GM12878 (cell line): ENCODE measurements at regions not wholly inside any gene's neighbourhood (a gene's known extent, or its start where the extent isn't known, plus 50 kb on each side); places are given as distances from the start of the nearest gene placed in this dataset.

ENCODE experiments used
- ATAC-seq: fragments of 200-7000 bp; cut with Tn5 transposase; 3 replicates; pipeline ENCODE4 v1.9.1; 2020; ENCODE audit warnings: mild to moderate bottlenecking, moderate library complexity
- BruUV-seq: library from RNA; stranded (reverse); fragments of 400-500 nt; replicated peaks from 2 replicates; lab custom pipeline; 2021; lab: Mats Ljungman, UMichigan
- CTCF ChIA-PET: fragments of 300-600 bp; sonication (Branson Sonifier 250); formaldehyde crosslinking; extraction: SDS; loops from one replicate; lab custom pipeline; 2021; ENCODE audit warnings: inconsistent platforms; lab: Yijun Ruan, JAX
- POLR2A ChIA-PET: fragments of 350-600 bp; formaldehyde crosslinking; extraction: SDS; loops from one replicate; lab custom pipeline; 2021; ENCODE audit warnings: inconsistent platforms; lab: Charles Lee
- RAD21 ChIA-PET: fragments of 300-600 bp; sonication (Branson Sonifier 250); formaldehyde crosslinking; loops from one replicate; lab custom pipeline; 2023; ENCODE audit warnings: antibody characterized with exemption; ENCODE audit not compliant: unreplicated experiment; lab: Charles Lee
- SMC1A ChIA-PET: fragments of 300-600 bp; sonication (Branson Sonifier 250); formaldehyde crosslinking; loops from one replicate; lab custom pipeline; 2023; ENCODE audit not compliant: unreplicated experiment, uncharacterized antibody; lab: Charles Lee
- DNase-seq: peaks from one replicate; pipeline ENCODE4 v3.0.0-alpha.2; 2011; ENCODE audit warnings: low read depth, low spot score
- FAIRE-seq: peaks from 3 replicates; lab custom pipeline; 2011; peaks lifted over from hg19 to GRCh38; lab: Jason Lieb, UNC
- H2AFZ ChIP-seq: 2 replicates; pipeline ENCODE4 v1.6.0; 2011; ENCODE audit warnings: low read depth, low read length, control low read depth; ENCODE audit not compliant: control insufficient read depth
- H3K27ac ChIP-seq: 2 replicates; pipeline ENCODE4 v1.5.1; 2011; ENCODE audit warnings: control low read depth; ENCODE audit not compliant: control insufficient read depth, insufficient read depth
- H3K27me3 ChIP-seq, 2 experiments: replicated peaks in 1 of 2; 2 replicates each; pipeline versions ENCODE4 v1.6.0 to v1.6.1; 2011; ENCODE audit warnings: low read length in 1 of 2; ENCODE audit not compliant: control insufficient read depth in 2 of 2, insufficient read depth in 2 of 2
- H3K36me3 ChIP-seq, 2 experiments: 2 replicates each; pipeline ENCODE4 v1.5.1; 2011; ENCODE audit warnings: low read length in 1 of 2; ENCODE audit not compliant: control insufficient read depth in 2 of 2, insufficient read depth in 2 of 2
- H3K4me1 ChIP-seq: 2 replicates; pipeline ENCODE4 v1.6.1; 2011; ENCODE audit warnings: mild to moderate bottlenecking, low read length, moderate library complexity, mixed read lengths; ENCODE audit not compliant: control insufficient read depth, insufficient read depth
- H3K4me2 ChIP-seq: 2 replicates; pipeline ENCODE4 v1.6.0; 2011; ENCODE audit warnings: control low read depth; ENCODE audit not compliant: control insufficient read depth, insufficient read depth
- H3K4me3 ChIP-seq: fragments of 200-600 bp; sonication (generic); 2 replicates; pipeline ENCODE4 v1.5.1; 2016
- H3K79me2 ChIP-seq: 2 replicates; pipeline ENCODE4 v1.6.0; 2011; ENCODE audit warnings: low read length; ENCODE audit not compliant: control insufficient read depth, insufficient read depth
- H3K9ac ChIP-seq: 2 replicates; pipeline ENCODE4 v1.8.0; 2011; ENCODE audit warnings: low read length, control low read depth, mixed read lengths; ENCODE audit not compliant: control insufficient read depth, insufficient read depth
- H3K9me3 ChIP-seq: replicated peaks from 3 replicates; pipeline ENCODE4 v1.5.1; 2011; ENCODE audit warnings: mild to moderate bottlenecking, low read length; ENCODE audit not compliant: control insufficient read depth, insufficient read depth
- H4K20me1 ChIP-seq: 2 replicates; pipeline ENCODE4 v1.6.0; 2011; ENCODE audit not compliant: control insufficient read depth, insufficient read depth
- BHLHE40 ChIP-seq, 2 experiments: fragments of 450-650 bp in 1 of 2; IDR thresholded peaks; 2 replicates each; pipeline ENCODE4 v1.6.1; 2011 to 2017; ENCODE audit warnings: low read depth in 2 of 2, borderline replicate concordance in 1 of 2, improper control_type of control experiment in 1 of 2, low read length in 1 of 2, mild to moderate bottlenecking in 1 of 2
- CBFB ChIP-seq: IDR thresholded peaks from 2 replicates; pipeline ENCODE4 v1.6.1; 2016; ENCODE audit warnings: antibody characterized with exemption, low read depth
- EGR1 ChIP-seq, 2 experiments: IDR thresholded peaks; 1 replicate in 1 of 2; 2 replicates in 1 of 2; pipeline ENCODE4 v1.6.1; 2011 to 2012; ENCODE audit warnings: low read depth in 2 of 2, low read length in 2 of 2, borderline replicate concordance in 1 of 2, mild to moderate bottlenecking in 1 of 2, moderate library complexity in 1 of 2
- NBN ChIP-seq: fragments of 450-650 bp; IDR thresholded peaks from 2 replicates; pipeline ENCODE4 v1.6.1; 2016
- RAD51 ChIP-seq: fragments of 450-650 bp; IDR thresholded peaks from 2 replicates; pipeline ENCODE4 v1.6.1; 2016; ENCODE audit warnings: moderate library complexity, mild to moderate bottlenecking, inconsistent platforms
- TBL1XR1 ChIP-seq: IDR thresholded peaks from 2 replicates; pipeline ENCODE4 v1.6.1; 2012; ENCODE audit warnings: low read depth, low read length, improper control_type of control experiment
- WGBS: methylation state at CpG from one replicate; pipeline ENCODE4 v1.1.6; 2016; ENCODE audit warnings: low lambda C conversion rate; ENCODE audit not compliant: insufficient replicate concordance, insufficient coverage; ENCODE audit errors: missing lambda C conversion rate; 5-methylcytosine and 5-hydroxymethylcytosine counted together
- in situ Hi-C: fragments of 300-500 bp; cut with MboI; formaldehyde crosslinking; loops from 9 replicates; pipeline ENCODE4 v1.14.3; 2018; ENCODE audit warnings: mixed read lengths
- intact Hi-C: fragments of 100-400 bp; cut with micrococcal nuclease; formaldehyde crosslinking; loops from one replicate; pipeline ENCODE4 v1.14.2; 2022; ENCODE audit not compliant: unreplicated experiment
- TF ChIP-seq, protein P1 (sequence below): IDR thresholded peaks from 2 replicates; pipeline ENCODE4 v1.6.1; 2012; ENCODE audit warnings: improper control_type of control experiment, low read depth, low read length; ENCODE audit not compliant: insufficient replicate concordance
- TF ChIP-seq, protein P2 (sequence below): IDR thresholded peaks from 2 replicates; pipeline ENCODE4 v1.6.1; 2011; ENCODE audit warnings: borderline replicate concordance, low read depth, mild to moderate bottlenecking, moderate library complexity, mixed read lengths, low read length; ENCODE audit not compliant: insufficient read depth; ENCODE audit errors: extremely low read length

DNA sequence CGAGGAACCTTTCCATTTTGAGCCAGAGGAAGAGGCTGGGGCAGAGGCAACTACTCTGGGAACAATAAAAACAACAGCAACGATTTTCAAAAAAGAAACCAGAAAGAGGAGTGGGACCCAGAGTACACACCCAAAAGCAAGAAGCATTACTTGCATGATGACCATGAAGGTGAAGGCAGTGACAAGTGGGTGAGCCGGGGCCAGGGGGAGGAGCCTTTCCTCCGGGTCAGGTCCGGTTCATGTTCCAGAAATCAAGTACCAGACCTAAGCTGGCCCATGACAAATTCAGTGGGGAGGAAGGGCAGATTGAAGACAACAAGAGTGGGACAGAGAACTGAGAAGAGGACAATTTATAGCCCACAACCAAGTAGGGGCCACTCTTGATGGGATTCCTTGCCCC, 77.2 kb upstream of the STT3B start (continued):
- TF ChIP-seq, protein P1, sequence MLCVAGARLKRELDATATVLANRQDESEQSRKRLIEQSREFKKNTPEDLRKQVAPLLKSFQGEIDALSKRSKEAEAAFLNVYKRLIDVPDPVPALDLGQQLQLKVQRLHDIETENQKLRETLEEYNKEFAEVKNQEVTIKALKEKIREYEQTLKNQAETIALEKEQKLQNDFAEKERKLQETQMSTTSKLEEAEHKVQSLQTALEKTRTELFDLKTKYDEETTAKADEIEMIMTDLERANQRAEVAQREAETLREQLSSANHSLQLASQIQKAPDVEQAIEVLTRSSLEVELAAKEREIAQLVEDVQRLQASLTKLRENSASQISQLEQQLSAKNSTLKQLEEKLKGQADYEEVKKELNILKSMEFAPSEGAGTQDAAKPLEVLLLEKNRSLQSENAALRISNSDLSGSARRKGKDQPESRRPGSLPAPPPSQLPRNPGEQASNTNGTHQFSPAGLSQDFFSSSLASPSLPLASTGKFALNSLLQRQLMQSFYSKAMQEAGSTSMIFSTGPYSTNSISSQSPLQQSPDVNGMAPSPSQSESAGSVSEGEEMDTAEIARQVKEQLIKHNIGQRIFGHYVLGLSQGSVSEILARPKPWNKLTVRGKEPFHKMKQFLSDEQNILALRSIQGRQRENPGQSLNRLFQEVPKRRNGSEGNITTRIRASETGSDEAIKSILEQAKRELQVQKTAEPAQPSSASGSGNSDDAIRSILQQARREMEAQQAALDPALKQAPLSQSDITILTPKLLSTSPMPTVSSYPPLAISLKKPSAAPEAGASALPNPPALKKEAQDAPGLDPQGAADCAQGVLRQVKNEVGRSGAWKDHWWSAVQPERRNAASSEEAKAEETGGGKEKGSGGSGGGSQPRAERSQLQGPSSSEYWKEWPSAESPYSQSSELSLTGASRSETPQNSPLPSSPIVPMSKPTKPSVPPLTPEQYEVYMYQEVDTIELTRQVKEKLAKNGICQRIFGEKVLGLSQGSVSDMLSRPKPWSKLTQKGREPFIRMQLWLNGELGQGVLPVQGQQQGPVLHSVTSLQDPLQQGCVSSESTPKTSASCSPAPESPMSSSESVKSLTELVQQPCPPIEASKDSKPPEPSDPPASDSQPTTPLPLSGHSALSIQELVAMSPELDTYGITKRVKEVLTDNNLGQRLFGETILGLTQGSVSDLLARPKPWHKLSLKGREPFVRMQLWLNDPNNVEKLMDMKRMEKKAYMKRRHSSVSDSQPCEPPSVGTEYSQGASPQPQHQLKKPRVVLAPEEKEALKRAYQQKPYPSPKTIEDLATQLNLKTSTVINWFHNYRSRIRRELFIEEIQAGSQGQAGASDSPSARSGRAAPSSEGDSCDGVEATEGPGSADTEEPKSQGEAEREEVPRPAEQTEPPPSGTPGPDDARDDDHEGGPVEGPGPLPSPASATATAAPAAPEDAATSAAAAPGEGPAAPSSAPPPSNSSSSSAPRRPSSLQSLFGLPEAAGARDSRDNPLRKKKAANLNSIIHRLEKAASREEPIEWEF, result no peak
- no peak for TF ChIP-seq NBN
- no peak for TF ChIP-seq CBFB
- TF ChIP-seq EGR1 (IDR thresholded peaks at IDR 0.05; ENCODE audit: borderline replicate concordance in 1 of 2, low read depth in 2 of 2, low read length in 2 of 2), result no peak

DNA sequence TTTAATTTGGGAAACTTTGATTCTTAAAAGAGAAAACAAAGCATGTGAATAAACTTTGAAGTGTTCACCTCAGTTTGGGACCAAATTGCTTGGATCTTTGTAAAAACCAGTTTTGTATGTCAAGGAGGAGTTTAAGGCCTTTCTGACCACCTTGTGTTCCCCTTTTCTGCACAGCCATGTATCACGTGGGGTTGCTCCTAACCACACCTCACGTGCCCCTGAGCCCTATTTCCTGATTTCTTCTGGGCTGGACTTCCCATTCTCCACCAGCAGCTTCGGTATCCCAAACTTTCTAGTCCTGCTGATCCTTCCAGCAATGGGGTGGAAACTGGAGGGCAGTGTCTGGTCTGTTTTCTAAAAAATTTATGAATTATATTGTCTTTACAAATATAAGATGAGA, 76.4 kb upstream of the STT3B start:
- Histone ChIP-seq H3K4me2 (no peak overlapping the region), H3K36me3 (no peaks in the 10 kb centered on the region), H3K9ac (no peak overlapping the region), H2AFZ (no peak overlapping the region), H4K20me1 (no peaks in the 10 kb centered on the region), H3K27me3 (no peaks in the 10 kb centered on the region), H3K9me3 (no peaks in the 10 kb centered on the region; the same call in 2 of the 3 replicates), H3K4me1 (no peaks in the 10 kb centered on the region), H3K4me3 (no peak overlapping the region), H3K27ac (no peak overlapping the region), H3K79me2 (no peaks in the 10 kb centered on the region)
- FAIRE-seq (no peak), ATAC-seq (no peak), DNase-seq (no peak)
- no TSS peak for BruUV-seq
- CTCF ChIA-PET, result no interaction called here
- RAD21 ChIA-PET, result no interaction called here
- POLR2A ChIA-PET, result interaction anchor here (0.6 kb wide), 1 partner anchor 210 kb away, joined by 3 read pairs; no protein-coding TSS in a partner anchor
- WGBS, result 20% methylated on average over 3 of the region's 3 CpGs
- in situ Hi-C loops (no loop called here), intact Hi-C loops (no loop called here)
- SMC1A ChIA-PET, result interaction anchor here (0.6 to 1.5 kb wide), 4 partner anchors 15 to 75 kb away, joined by 3 to 6 read pairs (median 3); no protein-coding TSS in a partner anchor
- peak; percentile 44 to 74; a peak in 2 of 4 replicates for TF ChIP-seq BHLHE40 (IDR thresholded peaks at IDR 0.05; ENCODE audit: borderline replicate concordance in 1 of 2, low read depth in 2 of 2, low read length in 1 of 2)
- TF ChIP-seq TBL1XR1, result no peak
- TF ChIP-seq, protein P2, sequence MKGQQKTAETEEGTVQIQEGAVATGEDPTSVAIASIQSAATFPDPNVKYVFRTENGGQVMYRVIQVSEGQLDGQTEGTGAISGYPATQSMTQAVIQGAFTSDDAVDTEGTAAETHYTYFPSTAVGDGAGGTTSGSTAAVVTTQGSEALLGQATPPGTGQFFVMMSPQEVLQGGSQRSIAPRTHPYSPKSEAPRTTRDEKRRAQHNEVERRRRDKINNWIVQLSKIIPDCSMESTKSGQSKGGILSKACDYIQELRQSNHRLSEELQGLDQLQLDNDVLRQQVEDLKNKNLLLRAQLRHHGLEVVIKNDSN, result peak; percentile 15
- TF ChIP-seq RAD51, result peak; percentile 70
